Fibroblast of lung (primary cell): ENCODE measurements at regions not wholly inside any gene's neighbourhood (a gene's known extent, or its start where the extent isn't known, plus 50 kb on each side); places are given as distances from the start of the nearest gene placed in this dataset.

Source experiments
- EZH2 ChIP-seq: IDR thresholded peaks from 2 replicates; pipeline ENCODE4 v1.5.1; 2012; ENCODE audit warnings: low read length, control low read depth, mild to moderate bottlenecking; ENCODE audit errors: missing control alignments
- TF ChIP-seq, protein P1 (sequence below), 2 donors: IDR thresholded peaks in 1 of 2; conservative IDR thresholded peaks in 1 of 2; 1 replicate in 1 of 2; 2 replicates in 1 of 2; pipeline ENCODE4 v1.5.1; 2011 to 2012; ENCODE audit warnings: low read length in 2 of 2, control low read depth in 1 of 2, inconsistent platforms in 1 of 2, low read depth in 1 of 2, mild to moderate bottlenecking in 1 of 2

DNA sequence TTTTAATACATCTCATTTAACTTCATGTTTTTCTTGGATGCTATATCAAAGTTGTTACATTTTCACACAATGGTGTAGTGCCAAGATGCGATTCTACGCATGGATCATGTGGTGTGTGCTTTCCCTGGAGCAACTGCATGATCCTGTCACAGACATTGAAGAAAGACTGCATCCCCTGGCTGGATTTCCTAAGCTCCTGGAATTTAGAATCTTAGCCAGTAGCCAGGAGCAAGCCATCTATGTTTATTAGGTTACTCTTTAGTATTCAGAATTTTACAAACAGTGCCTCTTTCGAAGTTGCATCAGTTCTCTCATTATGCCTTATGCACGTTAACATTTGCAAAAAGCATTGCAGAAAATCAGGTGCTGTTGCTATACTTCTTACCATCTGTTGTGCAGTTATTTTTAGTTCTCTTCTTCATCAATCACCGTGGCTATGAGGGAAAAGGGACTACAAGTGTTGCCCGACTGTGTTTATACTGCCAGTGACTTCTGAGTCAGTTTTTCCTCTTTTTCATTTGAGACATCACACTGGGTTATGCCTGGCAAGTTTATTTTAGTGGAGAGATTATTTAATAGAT, 584.2 kb downstream of the BCKDHB start:
- no peak for TF ChIP-seq EZH2
- TF ChIP-seq, protein P1, sequence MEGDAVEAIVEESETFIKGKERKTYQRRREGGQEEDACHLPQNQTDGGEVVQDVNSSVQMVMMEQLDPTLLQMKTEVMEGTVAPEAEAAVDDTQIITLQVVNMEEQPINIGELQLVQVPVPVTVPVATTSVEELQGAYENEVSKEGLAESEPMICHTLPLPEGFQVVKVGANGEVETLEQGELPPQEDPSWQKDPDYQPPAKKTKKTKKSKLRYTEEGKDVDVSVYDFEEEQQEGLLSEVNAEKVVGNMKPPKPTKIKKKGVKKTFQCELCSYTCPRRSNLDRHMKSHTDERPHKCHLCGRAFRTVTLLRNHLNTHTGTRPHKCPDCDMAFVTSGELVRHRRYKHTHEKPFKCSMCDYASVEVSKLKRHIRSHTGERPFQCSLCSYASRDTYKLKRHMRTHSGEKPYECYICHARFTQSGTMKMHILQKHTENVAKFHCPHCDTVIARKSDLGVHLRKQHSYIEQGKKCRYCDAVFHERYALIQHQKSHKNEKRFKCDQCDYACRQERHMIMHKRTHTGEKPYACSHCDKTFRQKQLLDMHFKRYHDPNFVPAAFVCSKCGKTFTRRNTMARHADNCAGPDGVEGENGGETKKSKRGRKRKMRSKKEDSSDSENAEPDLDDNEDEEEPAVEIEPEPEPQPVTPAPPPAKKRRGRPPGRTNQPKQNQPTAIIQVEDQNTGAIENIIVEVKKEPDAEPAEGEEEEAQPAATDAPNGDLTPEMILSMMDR (conservative IDR thresholded peaks at IDR 0.05 in 1 of 2, IDR thresholded peaks at IDR 0.05 in 1 of 2; ENCODE audit: low read depth in 1 of 2, low read length in 2 of 2), result no peak
